Kasumi-1 (cell line): ENCODE measurements at regions not wholly inside any gene's neighbourhood (a gene's known extent, or its start where the extent isn't known, plus 50 kb on each side); places are given as distances from the start of the nearest gene placed in this dataset.
"Not testable (repeated sequence)": the region's sequence is repeated elsewhere in the genome, so short reads cannot be mapped to it uniquely, and the experiment has no call there.

ENCODE experiments used
- DNase-seq, 2 experiments: peaks; one replicate each; lab custom pipeline; 2025; lab: John Stamatoyannopoulos, UW

DNA sequence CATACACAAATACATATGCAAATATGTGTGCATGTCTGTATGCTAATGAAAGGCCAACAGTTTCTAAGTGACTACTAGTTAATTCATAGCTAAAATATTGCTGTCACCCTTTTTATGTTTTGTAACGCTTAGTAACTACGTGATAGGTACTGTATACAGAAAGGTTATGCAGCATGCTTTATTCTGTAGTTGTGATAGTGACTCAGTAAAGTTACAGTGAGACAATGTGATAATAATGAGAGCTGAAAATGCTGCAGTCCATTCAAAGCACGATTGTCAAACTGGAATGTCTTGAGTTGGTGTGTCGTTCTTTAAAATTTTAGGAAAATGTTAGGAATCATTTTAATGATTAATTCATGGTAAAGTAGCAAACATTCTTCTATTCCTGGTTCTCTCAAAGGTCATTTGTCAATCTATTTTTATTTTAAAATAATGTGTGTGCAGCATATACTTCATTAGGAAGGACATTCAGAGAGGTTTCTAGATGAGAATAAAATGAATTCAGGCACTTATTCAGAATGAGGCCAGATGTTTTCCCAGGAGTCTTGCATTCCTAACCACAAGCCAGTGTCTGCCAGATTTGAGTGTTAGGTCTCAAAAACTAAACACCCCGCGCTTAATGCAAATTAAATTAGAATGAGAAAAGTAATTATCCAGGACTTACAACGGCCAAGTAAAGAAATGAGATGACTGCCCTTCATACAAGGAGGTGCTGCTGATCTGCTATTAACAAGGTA, 408.8 kb upstream of the FZD8 start:
- no peak for DNase-seq

DNA sequence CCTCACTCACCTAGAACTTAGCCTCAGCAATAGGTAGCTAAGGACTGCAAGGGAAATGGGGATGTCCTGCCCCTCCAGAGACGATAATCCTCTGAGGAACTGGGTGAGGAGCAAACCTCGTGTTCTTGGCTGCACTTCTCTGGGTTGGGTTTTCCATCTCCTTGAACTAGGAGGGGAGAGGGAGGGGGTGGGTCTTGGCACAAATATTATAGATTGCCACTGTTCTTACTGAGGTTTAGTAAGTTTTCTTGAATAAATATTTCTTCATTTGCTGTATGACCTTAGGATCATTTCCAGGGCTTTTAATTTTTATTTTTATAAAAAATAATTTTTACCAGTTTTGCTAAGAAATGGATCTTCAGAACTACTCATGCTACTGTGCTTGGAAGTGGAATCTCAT, 406.7 kb upstream of the FZD8 start:
- DNase-seq = no peak

DNA sequence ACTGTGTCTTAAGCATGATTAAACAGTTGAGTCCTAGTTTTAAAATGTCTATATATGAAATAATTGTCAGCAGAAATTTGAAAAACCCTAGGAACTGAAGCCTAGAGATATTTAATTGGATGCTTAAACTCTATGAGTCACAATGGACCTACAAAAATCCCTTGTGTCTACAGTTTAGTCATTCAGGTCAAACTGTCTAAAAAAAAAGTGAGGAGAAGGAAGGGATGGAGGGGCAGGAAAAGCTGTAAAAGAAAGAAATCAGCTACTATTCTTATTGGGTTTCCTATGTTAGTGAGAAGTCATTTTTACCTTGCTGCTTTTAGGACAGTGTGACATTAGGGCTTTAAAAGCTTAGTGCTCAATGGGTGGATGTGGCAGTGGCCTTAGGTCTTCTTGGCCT, 406.1 kb upstream of the FZD8 start:
- no peak for DNase-seq

DNA sequence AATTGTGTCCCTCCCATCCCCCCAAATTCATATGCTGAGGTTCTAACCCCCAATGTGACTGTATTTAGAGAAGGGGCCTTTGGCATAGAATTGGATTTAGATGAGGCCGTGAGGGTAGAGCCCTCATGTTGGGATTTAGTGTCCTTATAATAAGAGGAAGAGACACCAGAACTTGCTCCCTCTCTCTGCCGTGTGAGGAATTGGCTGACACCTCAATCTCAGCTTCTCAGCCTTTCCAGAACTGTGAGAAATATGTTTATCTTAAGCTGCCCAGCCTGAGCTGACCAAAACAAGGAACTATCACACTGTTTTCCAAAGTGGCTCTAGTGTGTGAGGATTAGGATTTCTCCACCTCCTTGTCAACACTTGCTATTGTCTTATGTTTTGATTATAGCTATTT, 400.0 kb upstream of the FZD8 start:
- DNase-seq = no peak

DNA sequence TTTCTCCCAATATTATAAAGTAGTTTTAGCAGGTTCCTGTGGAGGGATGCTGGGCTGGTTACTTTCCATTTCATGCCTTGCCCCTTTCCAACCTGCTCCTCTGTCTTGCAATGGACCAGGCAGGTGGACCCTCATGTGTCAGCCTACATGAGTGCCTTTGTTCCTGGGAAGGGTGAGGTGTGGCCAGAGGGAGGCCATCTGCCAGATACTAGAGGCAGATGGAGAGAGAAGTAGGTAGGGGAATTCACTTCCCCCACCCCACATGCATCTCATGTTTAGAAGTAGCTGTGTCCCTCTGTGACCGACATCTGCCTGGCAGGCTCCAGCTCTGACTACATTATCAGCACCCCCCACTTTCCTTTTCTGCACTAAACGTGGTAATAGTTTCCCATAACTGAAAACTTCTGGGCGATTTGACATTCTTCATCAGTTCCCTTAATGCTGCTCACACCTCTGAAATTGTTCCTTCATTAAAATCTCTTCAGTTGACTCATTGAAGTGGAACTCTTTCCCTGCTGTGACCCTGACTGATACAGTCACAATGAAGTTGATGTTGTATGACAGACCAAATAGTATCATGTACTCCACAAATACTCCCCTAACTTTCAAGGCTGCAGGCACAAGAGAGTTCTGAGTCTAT, 396.3 kb upstream of the FZD8 start:
- DNase-seq = no peak

GRCh38 chr10:36036137-36036536, 394.0 kb upstream of the FZD8 start:
- no peak for DNase-seq

DNA sequence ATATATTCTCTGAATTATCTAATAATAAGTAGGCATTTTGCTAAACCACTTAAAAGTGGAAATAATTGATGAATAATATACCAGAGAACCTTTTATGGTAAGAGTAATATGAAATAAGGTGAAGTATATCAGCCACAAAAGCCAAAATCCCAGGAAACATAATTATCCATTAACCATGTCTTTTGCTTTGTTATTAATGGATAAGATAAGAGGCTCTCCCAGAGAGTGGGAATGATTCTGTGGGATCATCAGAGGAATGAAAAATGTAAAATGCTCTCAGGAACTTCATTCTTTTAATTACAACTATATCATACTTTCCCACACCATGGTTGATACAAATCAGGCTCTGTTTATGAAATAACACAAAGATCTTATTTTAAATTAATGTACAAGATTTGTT, 391.7 kb upstream of the FZD8 start:
- DNase-seq = no peak

- DNase-seq = no peak
Observed at GRCh38 chr10:36030516-36030915, 388.4 kb upstream of the FZD8 start.

- no peak for DNase-seq
Observed at GRCh38 chr10:36026656-36027390, 384.7 kb upstream of the FZD8 start.

DNA sequence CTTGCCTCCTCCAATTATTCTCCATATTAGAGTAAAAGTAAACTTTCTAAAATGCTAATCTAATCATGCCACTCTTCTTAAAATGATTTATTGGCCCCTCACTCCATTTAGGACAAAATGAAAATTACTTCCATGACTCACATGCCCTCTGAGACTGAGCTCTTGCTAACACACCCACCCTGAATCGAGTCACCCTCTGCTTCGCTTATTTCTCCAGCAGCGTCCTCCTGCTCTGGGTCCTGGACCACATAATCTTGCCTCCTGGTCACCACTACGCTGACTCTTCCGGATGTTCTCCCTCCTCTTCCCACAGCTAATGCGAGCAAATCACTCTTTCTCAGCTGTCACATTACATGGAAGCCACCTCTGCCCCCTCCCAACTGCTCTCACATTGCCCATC, 384.0 kb upstream of the FZD8 start:
- DNase-seq = no peak

GRCh38 chr10:36023939-36024338, 381.8 kb upstream of the FZD8 start:
- peak; percentile 11 to 23 for DNase-seq

DNA sequence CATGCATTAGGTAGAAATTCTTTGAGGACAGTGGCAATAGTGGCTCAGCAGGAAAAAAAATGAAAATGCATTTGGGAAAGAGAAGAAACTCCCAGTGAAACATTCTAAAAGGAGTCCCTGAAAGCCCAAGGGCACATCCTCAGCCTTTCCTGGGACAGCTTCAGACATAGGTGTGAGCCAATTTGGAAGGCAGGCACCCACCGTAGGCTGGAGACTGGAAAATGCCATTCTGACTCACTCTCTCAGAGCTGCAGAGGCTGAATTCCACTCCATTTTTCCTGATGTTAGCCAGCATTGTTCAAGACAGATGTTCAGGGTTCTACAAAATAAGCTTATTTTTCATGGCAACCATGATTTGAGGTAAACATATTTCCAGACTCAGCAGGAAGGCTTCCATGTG, 379.0 kb upstream of the FZD8 start:
- DNase-seq = no peak

DNA sequence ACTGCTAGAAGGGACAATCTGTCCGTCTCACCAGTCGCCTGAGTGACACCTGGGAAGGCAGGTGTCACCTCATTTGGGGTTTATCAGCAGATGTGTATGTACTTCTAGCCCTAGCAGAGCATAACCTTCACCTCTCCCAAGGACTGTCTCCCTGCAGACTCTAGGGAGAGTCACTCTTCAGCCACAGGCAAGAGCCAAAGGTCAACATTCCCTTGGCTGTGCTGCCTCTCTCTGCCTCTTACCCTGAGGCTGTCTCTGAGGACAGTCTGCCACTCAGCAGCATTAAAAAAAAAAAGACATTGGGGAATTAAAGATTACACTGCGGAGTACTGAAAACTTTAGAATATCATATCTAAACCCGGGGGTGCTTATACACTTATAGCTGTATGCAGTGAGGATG, 377.7 kb upstream of the FZD8 start:
- DNase-seq = no peak

DNA sequence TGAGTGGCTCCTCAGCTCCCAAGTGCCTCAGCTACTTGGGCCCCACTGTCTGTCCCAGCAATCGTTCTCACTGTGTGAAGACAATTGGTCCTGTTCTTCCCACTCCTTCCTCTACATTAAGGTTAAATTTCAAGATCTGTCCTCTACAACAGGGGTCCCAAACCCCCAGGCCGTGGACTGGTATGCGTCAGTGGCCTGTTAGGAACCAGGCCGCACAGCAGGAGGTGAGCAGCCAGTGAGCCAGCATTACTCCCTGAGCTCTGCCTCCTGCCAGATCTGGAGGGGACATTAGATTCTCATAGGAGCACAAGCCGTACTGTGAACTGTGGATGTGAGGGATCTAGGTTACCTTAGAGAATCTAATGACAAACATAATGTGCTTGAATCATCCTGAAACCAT, 376.9 kb upstream of the FZD8 start:
- no peak for DNase-seq

DNA sequence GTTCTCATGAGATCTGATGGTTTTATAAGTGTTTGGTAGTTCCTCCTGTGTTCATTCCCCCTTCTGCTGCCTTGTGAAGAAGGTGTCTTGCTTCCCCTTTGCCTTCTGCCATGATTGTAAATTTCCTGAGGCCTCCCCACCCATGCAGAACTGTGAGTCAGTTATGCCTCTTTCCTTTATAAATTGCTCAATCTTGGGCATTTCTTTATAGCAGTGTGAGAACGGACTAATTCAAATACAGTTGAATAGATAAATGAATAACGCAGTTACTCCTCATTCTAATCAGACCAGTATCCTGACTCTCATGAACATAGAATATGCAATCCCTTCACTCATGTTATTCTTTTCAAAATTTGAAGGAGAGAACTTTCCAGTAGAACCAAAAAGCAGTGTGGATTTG, 375.0 kb upstream of the FZD8 start:
- no peak for DNase-seq

DNA sequence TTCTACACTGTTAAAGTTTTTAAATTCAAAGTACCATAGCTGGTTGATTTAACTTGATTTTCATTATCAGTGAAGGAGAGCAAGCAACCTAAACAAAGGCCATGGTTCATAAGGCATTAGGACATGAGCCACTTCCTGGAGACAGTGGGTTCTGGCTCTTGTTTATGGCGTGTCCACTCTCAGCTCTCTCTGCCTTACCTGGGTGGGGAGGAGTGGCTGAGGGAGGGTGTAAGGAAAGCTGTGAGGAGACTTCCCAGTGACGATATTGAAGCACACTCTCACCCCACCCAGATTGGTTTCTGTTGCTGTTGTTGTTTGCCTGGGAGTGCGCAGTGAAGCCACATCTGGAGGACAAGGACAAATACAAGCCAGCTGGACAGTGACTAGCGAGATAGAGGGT, 365.3 kb upstream of the FZD8 start:
- DNase-seq = no peak

GRCh38 chr10:36003688-36004087, 361.6 kb upstream of the FZD8 start:
- no peak for DNase-seq

GRCh38 chr10:36003031-36003600, 361.0 kb upstream of the FZD8 start:
- DNase-seq = no peak

DNA sequence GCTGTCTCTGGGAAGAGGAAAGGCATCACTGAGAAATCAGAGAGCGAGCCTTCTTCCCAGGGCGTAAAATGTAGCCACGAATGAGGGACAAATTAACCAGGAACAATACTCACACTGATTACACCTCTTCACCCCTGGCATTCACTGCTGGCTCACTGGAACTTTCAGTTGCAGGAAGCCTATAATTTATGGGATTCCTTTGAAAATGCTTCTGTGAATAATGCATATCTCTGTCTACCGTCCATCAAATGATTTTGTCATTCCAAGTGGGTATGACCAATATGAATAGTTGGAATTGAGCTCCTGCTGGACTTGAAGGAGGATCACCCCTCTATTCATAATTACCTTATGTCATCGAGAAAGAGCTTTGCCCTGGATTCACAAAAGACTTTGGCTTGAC, 360.3 kb upstream of the FZD8 start:
- no peak for DNase-seq

DNA sequence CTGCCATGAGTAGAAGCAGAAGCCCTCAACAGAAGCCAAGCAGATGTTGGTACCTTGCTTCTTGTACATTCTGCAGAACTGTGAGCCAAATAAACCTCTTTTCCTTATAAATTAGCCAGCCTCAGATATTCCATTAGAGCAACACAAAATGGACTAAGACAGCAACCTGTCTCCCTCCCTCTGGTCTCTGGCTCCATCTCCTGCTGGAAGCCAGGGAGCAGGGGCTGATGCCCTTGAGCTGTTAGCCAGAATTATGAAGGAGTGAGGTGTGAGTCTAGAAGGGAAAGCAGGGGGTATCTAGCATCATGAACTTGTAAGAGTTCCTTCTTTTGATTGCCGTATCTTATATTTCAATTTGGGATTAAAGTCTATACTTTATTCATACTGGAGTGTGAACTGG, 358.7 kb upstream of the FZD8 start:
- not testable (repeated sequence) for DNase-seq

DNA sequence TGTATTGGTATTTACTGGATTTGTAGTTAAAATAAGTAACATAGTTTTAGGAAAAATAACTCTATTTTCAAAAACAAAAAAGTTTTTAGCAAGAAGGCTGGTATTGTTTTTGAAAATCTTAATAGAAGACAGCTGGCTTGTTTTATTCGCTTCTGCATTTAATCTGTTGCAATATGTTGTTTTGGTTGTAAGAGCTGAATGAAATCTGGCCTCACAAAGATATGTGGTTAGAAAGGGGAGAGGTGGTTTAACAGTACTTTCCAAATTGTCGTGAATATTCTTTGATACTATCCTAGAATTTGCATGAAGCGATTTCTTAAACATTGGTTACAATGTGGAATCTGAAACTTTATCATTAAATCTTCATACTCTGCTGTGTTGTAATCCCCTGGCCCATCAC, 355.9 kb upstream of the FZD8 start:
- no peak for DNase-seq

- no peak for DNase-seq
Observed at GRCh38 chr10:35995485-35995884, 353.4 kb upstream of the FZD8 start.
